Retinal pigment epithelial cell (primary cell): ENCODE measurements at regions not wholly inside any gene's neighbourhood (a gene's known extent, or its start where the extent isn't known, plus 50 kb on each side); places are given as distances from the start of the nearest gene placed in this dataset.

Experiments used
- DNase-seq: peaks from one replicate; pipeline ENCODE4 v3.0.0-alpha.2; 2010; ENCODE audit warnings: low read depth
- H3K4me3 ChIP-seq: 2 replicates; pipeline ENCODE4 v1.5.1; 2011; ENCODE audit warnings: mild to moderate bottlenecking, low read length, control low read depth, moderate library complexity
- TF ChIP-seq, protein P1 (sequence below): conservative IDR thresholded peaks from 2 replicates; pipeline ENCODE4 v1.5.1; 2011; ENCODE audit warnings: low read depth, low read length, control low read depth, inconsistent platforms

DNA sequence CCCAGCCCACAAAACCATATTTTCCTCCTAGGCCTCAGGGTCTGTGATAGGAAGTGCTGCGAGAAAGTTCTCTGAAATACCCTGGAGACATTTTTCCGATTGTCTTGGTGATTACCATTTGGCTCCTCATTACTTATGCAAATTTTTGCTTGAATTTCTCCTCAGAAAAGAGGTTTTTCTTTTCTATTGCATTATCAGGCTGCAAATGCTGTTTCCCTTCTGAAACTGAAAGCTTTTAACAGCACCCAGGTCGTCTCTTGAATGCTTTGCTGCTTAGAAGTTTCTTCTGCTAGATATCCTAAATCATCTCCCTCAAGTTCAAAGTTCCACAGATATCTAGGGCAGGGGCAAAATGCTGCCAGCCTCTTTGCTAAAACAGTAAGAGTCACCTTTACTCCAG, 434.2 kb downstream of the PCDH20 start:
- no peak for DNase-seq

DNA sequence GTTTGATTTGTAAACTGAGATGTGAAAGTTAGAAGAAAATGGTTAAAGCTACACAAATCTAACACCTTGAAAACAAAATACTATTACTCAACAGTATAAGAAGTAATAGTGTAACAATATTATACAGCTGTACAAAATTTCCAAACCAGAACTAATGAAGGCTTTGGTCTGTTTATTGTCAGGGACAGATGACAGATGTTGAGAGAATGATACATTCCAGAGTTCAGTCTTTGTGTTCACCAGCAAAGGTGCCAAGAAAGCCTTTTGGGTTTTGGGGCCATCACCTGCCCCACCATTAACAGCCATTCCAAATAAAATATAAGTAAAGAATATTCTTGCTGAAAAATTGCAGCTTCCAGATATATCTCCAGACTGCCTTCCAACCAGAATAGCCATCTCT, 439.3 kb downstream of the PCDH20 start:
- TF ChIP-seq, protein P1, sequence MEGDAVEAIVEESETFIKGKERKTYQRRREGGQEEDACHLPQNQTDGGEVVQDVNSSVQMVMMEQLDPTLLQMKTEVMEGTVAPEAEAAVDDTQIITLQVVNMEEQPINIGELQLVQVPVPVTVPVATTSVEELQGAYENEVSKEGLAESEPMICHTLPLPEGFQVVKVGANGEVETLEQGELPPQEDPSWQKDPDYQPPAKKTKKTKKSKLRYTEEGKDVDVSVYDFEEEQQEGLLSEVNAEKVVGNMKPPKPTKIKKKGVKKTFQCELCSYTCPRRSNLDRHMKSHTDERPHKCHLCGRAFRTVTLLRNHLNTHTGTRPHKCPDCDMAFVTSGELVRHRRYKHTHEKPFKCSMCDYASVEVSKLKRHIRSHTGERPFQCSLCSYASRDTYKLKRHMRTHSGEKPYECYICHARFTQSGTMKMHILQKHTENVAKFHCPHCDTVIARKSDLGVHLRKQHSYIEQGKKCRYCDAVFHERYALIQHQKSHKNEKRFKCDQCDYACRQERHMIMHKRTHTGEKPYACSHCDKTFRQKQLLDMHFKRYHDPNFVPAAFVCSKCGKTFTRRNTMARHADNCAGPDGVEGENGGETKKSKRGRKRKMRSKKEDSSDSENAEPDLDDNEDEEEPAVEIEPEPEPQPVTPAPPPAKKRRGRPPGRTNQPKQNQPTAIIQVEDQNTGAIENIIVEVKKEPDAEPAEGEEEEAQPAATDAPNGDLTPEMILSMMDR, result no peak
- no peak for DNase-seq
- H3K4me3 ChIP-seq, result no peak overlapping the region

More for the DNA sequence above, 434.2 kb downstream of the PCDH20 start:
- TF ChIP-seq, protein P1, result no peak
- no peak overlapping the region for H3K4me3 ChIP-seq

DNA sequence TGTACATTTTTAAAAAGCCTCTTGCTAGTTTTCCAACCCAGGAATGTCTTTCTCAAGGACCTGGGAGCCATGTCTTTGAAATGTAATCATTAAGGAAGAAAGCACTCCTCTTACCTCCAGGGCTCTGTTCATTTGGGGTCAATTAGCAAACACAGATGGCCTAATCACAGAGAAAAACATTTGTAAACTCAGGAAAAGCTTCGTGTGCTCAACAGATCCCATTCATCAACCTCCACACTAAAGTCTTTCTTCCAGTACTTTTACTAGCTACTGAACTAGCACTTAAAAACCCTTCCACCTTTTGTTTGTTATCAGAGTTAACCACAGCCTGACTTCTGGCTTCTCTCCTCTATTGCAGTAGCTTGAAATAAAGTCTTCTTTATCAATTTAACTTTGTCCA, 441.4 kb downstream of the PCDH20 start:
- DNase-seq, result no peak
- TF ChIP-seq, protein P1, result no peak
- no peak overlapping the region for H3K4me3 ChIP-seq

DNA sequence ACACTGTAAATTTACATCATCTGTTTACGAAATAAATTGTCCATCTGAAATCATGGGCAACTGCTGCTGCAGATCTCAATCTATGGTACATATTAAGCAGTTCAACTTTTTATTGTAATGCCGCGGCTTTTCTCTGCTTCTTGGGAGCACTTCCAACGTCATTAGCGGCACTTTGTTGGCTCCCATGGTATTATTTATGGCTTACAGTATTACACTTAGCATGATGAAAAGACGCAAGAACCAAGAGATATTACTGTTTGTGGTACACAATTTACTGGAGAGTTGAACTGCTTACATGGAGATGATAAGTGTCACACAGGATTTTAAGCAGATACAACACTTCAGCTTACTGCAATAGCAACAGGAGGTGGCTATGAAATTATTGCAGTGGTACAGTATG, 442.1 kb downstream of the PCDH20 start:
- TF ChIP-seq, protein P1, result no peak
- no peak overlapping the region for H3K4me3 ChIP-seq
- DNase-seq, result no peak

DNA sequence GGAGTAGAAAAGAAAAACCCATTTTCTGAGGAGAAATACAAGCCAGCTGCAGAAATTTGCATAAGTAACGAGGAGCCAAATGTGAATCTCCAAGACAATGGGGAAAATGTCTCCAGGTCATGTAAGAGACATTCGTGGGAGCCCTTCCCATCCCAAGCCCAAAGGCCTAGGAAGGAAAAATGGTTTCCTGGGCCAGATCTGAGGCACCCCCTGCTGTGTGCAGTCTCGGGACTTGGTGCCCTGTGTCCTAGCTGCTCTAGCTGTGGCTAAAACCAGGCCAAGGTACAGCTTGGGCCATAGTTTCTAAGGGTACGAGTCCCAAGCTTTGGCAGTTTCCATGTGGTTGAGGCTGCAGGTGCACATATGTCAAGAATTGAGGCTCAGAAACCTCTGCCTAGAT, 444.9 kb downstream of the PCDH20 start:
- TF ChIP-seq, protein P1, result no peak
- no peak for DNase-seq
- no peak overlapping the region for H3K4me3 ChIP-seq

DNA sequence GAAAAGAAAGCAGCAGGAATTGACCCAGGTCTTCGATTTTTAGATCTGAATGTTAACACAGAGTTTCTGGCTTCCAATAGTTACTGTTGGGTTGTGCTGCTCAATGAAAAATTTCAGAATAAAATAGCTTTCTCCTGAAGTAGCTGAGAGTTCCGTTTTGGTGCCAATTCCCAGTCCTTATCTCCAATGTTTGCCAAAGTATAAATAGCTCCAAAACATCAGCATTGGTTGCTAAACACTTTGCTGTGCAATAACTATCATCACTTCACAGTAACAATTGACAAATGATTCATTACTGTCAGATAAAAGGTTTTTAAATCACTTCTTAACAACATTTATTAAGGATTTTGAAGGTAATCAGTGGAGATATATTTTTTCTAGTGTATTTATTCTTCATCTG, 446.0 kb downstream of the PCDH20 start:
- TF ChIP-seq, protein P1, result no peak
- H3K4me3 ChIP-seq, result no peak overlapping the region
- DNase-seq, result no peak

DNA sequence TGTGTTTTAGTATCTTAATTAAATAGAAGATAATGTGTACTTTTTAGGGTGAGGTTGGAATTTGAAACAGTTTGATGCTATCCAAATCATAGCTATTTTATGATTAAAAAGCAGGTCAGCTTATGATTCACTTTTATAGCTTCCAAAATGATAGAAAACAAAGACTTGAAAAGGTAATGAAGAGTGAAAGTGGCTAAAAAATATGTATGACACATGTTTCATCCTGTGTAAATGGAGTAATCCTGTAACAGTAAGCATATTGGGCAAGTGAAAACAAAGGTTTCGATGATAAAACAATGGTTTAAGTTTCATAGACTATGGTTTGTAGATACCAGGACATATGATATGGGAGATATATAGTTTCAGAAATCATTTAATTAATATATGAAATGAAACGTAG, 456.2 kb downstream of the PCDH20 start:
- no peak for DNase-seq
- no peak overlapping the region for H3K4me3 ChIP-seq
- TF ChIP-seq, protein P1, result no peak
